ENCODE measurements at regions not wholly inside any gene's neighbourhood (a gene's known extent, or its start where the extent isn't known, plus 50 kb on each side); places are given as distances from the start of the nearest gene placed in this dataset.

DNA sequence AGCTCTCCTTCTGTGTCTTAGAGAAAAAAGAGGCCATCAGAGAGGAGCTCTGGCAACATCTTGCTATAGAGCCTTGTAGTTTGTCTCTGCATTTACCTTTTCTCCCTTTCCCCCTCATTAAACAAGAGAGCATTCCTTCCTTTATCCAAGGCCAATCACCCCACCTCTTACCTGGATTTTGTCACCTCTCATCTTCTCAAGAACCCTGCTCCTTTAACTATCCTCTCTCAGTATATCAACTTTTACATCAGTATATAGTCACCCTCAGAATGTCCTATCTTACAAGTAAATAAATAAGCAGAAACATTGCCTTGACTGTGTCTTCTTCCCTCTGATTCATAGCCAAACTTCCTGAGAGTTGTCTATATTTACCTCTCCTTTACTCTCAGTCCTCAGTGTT is 105.0 kb upstream of the SLC38A2 start:
- Histone ChIP-seq H4K20me1 (replicated peaks in 1 of 2; ENCODE audit: control insufficient read depth in 1 of 2, insufficient read depth in 2 of 2, low read length in 2 of 2) (no peaks in the 10 kb centered on the region), H3K14ac (ENCODE audit: insufficient read length) (no peak overlapping the region), H3K23me2 (ENCODE audit: low read depth, low read length) (no peaks in the 10 kb centered on the region), H2BK15ac (ENCODE audit: low read length) (no peak overlapping the region), H3K18ac (ENCODE audit: extremely low read depth, low read length) (no peak overlapping the region), H3K4me3 (ENCODE audit: extremely low read depth in 1 of 4, insufficient read depth in 2 of 4, low read depth in 3 of 4, low read length in 4 of 4) (no peak overlapping the region), H3K23ac (ENCODE audit: insufficient read length) (no peak overlapping the region), H4K8ac (ENCODE audit: extremely low read depth, insufficient read depth, low read length) (no peak overlapping the region), H2BK5ac (ENCODE audit: low read depth, low read length) (no peak overlapping the region), H3K36me3 (ENCODE audit: control insufficient read depth in 2 of 4, insufficient read depth in 4 of 4, low read length in 3 of 4) (no peaks in the 10 kb centered on the region), H3K27me3 (replicated peaks in 1 of 4; ENCODE audit: control insufficient read depth in 3 of 4, extremely low read depth in 1 of 4, insufficient read depth in 3 of 4, low read length in 3 of 4) (no peaks in the 10 kb centered on the region), H2BK20ac (ENCODE audit: low read length) (no peak overlapping the region), H3K4me1 (replicated peaks in 1 of 4; ENCODE audit: control insufficient read depth in 3 of 4, insufficient read depth in 4 of 4, low read length in 3 of 4) (peaks cover 0 to 5% (median 3%) of the 10 kb centered on the region in 4 experiments; a peak in 3 of 7 replicates), H3K4ac (replicated peaks; ENCODE audit: insufficient read length, low read depth, low read length) (no peak overlapping the region), H3K56ac (replicated peaks; ENCODE audit: insufficient read length, low read depth, low read length) (no peak overlapping the region), H3K79me1 (ENCODE audit: low read depth, low read length) (no peaks in the 10 kb centered on the region), H4K5ac (ENCODE audit: insufficient read length, low read depth, low read length) (no peak overlapping the region), H3K9ac (replicated peaks in 1 of 4; ENCODE audit: extremely low read depth in 1 of 4, low read depth in 3 of 4, low read length in 3 of 4) (no peak overlapping the region), H4K91ac (replicated peaks; ENCODE audit: insufficient read length, low read length) (no peak overlapping the region), H2BK12ac (ENCODE audit: low read depth, low read length) (no peak overlapping the region), H3K27ac (ENCODE audit: low read depth, low read length) (no peak overlapping the region), H3K9me3 (ENCODE audit: insufficient read depth in 2 of 2, low read depth in 1 of 2, low read length in 1 of 2) (no peaks in the 10 kb centered on the region; a peak in 1 of 4 replicates), H2AFZ (ENCODE audit: low read length) (no peak overlapping the region), H3K79me2 (ENCODE audit: control insufficient read depth in 1 of 2, insufficient read depth in 2 of 2, low read length in 2 of 2) (no peaks in the 10 kb centered on the region), H2AK5ac (ENCODE audit: low read depth, low read length) (no peak overlapping the region), H2BK120ac (replicated peaks; ENCODE audit: low read depth, low read length) (no peak overlapping the region), H3K4me2 (ENCODE audit: insufficient read depth in 1 of 2, low read depth in 2 of 2, low read length in 2 of 2) (no peak overlapping the region)
- FAIRE-seq, result no peak
- DNase-seq (ENCODE audit: low read depth in 1 of 2, low spot score in 2 of 2), result no peak
- ChIA-PET POLR2A (ENCODE audit: partially characterized antibody) (no interaction called here), CTCF (ENCODE audit: partially characterized antibody) (no interaction called here)
- no peak for TF ChIP-seq CHD7 (IDR thresholded peaks at IDR 0.05; ENCODE audit: insufficient replicate concordance, low read length)
- no peak for TF ChIP-seq SIN3A (conservative IDR thresholded peaks at IDR 0.05 in 1 of 2, IDR thresholded peaks at IDR 0.05 in 1 of 2; ENCODE audit: low read depth in 1 of 2, low read length in 2 of 2)
